Endometrium (tissue), 2 donors: ENCODE measurements at regions not wholly inside any gene's neighbourhood (a gene's known extent, or its start where the extent isn't known, plus 50 kb on each side); places are given as distances from the start of the nearest gene placed in this dataset.

ENCODE experiments used
- FAIRE-seq: peaks from 2 replicates; lab custom pipeline; 2012; peaks lifted over from hg19 to GRCh38; lab: Jason Lieb, UNC
- donor health status: control.
- donor health status: control.

- no peak for FAIRE-seq
These were observed 588.4 kb upstream of the LRRC4C start for GRCh38 chr11:42047637-42048555.

- FAIRE-seq: no peak
These were observed 589.7 kb upstream of the LRRC4C start for GRCh38 chr11:42049186-42049585.

- FAIRE-seq: no peak
These were observed 590.2 kb upstream of the LRRC4C start for GRCh38 chr11:42049650-42050049.

- FAIRE-seq: no peak
These were observed 595.0 kb upstream of the LRRC4C start for GRCh38 chr11:42054351-42054900.

GRCh38 chr11:42055606-42056005, 596.2 kb upstream of the LRRC4C start:
- peak; percentile 54 for FAIRE-seq

GRCh38 chr11:42058794-42059193, 599.3 kb upstream of the LRRC4C start:
- no peak for FAIRE-seq

- FAIRE-seq: peak; percentile 82
These were observed 605.7 kb upstream of the LRRC4C start for GRCh38 chr11:42065199-42065598.

GRCh38 chr11:42066113-42066512, 606.7 kb upstream of the LRRC4C start:
- FAIRE-seq: no peak

- no peak for FAIRE-seq
These were observed 614.9 kb upstream of the LRRC4C start for GRCh38 chr11:42074306-42074705.

GRCh38 chr11:42075180-42075579, 615.7 kb upstream of the LRRC4C start:
- no peak for FAIRE-seq

GRCh38 chr11:42077794-42078193, 618.3 kb upstream of the LRRC4C start:
- no peak for FAIRE-seq

GRCh38 chr11:42085736-42086135, 626.3 kb upstream of the LRRC4C start:
- no peak for FAIRE-seq

- no peak for FAIRE-seq
These were observed 634.1 kb upstream of the LRRC4C start for GRCh38 chr11:42093541-42093940.

GRCh38 chr11:42098075-42098474, 638.6 kb upstream of the LRRC4C start:
- no peak for FAIRE-seq

GRCh38 chr11:42112866-42113265, 653.4 kb upstream of the LRRC4C start:
- FAIRE-seq: no peak

- no peak for FAIRE-seq
These were observed 655.5 kb upstream of the LRRC4C start for GRCh38 chr11:42114927-42115326.

- FAIRE-seq: no peak
These were observed 679.0 kb upstream of the LRRC4C start for GRCh38 chr11:42138454-42138853.

GRCh38 chr11:42145311-42145710, 685.9 kb upstream of the LRRC4C start:
- no peak for FAIRE-seq

- FAIRE-seq: no peak
These were observed 702.4 kb upstream of the LRRC4C start for GRCh38 chr11:42161886-42162285.

- no peak for FAIRE-seq
These were observed 709.7 kb upstream of the LRRC4C start for GRCh38 chr11:42169191-42169590.

- no peak for FAIRE-seq
These were observed 711.1 kb upstream of the LRRC4C start for GRCh38 chr11:42170601-42171000.

- FAIRE-seq: no peak
These were observed 711.6 kb upstream of the LRRC4C start for GRCh38 chr11:42171046-42171445.

GRCh38 chr11:42172441-42172840, 713.0 kb upstream of the LRRC4C start:
- no peak for FAIRE-seq

GRCh38 chr11:42175203-42175602, 715.8 kb upstream of the LRRC4C start:
- FAIRE-seq: no peak
